NCI-H526 (cell line): ENCODE measurements at regions not wholly inside any gene's neighbourhood (a gene's known extent, or its start where the extent isn't known, plus 50 kb on each side); places are given as distances from the start of the nearest gene placed in this dataset.

Source experiments
- DNase-seq, 2 experiments: peaks; one replicate each; lab custom pipeline; 2025; lab: John Stamatoyannopoulos, UW

- no peak for DNase-seq
Measured at GRCh38 chr10:123604506-123604905, 61.6 kb upstream of the GPR26 start.

GRCh38 chr10:123606006-123606405, 60.1 kb upstream of the GPR26 start:
- no peak for DNase-seq

- no peak for DNase-seq
Measured at GRCh38 chr10:123606955-123607354, 59.2 kb upstream of the GPR26 start.

GRCh38 chr10:123607386-123607785, 58.8 kb upstream of the GPR26 start:
- DNase-seq: no peak

GRCh38 chr10:123608047-123608446, 58.1 kb upstream of the GPR26 start:
- no peak for DNase-seq

DNA sequence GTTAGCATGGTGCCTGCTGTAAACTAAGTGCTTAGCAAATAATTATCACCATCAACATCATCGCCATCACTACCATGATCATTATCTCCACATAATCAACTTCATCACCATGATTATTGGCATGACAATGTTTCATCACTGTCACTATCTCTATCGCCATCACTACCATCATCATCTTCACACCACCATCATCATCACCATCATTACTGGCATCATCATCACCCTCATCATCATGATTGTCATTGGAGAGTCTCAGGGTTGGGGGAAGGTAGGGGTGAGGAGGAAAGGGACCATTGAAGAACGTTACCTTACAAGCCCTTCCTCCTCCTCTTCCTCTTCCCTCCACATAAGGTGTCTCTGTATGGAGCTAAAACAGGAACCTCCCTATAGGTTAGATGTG, 54.9 kb upstream of the GPR26 start:
- DNase-seq: no peak

GRCh38 chr10:123611876-123612275, 54.3 kb upstream of the GPR26 start:
- no peak for DNase-seq

GRCh38 chr10:123613346-123613850, 52.8 kb upstream of the GPR26 start:
- DNase-seq: no peak

DNA sequence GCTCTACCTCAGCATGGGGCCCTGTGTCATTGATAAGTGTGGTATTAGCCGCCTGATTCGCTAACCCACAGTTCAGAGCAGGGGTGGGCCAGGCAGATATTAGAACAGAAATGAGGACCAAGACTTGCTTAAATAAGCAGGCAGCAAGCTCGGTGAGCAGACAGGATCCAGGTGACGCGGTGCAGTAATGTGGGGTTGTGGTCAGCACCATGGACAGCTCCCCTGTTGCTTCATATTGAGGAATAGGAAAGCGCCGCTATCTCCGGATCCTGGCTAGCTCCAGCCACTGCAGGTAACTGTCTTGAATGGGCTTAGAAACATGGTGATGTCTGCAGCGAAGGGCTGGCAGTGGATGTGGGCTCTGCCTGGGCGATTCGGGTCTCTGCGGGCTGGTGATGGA, 51.3 kb upstream of the GPR26 start:
- DNase-seq: no peak
